SK-N-SH (cell line): ENCODE measurements at regions not wholly inside any gene's neighbourhood (a gene's known extent, or its start where the extent isn't known, plus 50 kb on each side); places are given as distances from the start of the nearest gene placed in this dataset.

Source experiments
- CTCF ChIA-PET: fragments of 300-600, 350-600 bp; formaldehyde crosslinking; extraction: SDS; loops from one replicate; lab custom pipeline; 2021; lab: Yijun Ruan, JAX
- POLR2A ChIA-PET: fragments of 350-600 bp; sonication (Branson Sonifier 250); formaldehyde crosslinking; extraction: SDS; loops from one replicate; lab custom pipeline; 2020; ENCODE audit warnings: antibody characterized with exemption, inconsistent platforms; lab: Yijun Ruan, JAX
- DNase-seq: peaks from one replicate; pipeline ENCODE4 v3.0.0; 2012
- H2AFZ ChIP-seq: fragments of 200-600 bp; sonication (generic); 2 replicates; pipeline ENCODE4 v1.8.1; 2016; ENCODE audit warnings: antibody characterized with exemption, mild to moderate bottlenecking, low read depth
- H3F3A ChIP-seq: fragments of 200-600 bp; sonication (generic); replicated peaks from 2 replicates; pipeline ENCODE3; 2016; ENCODE audit warnings: antibody characterized with exemption, mild to moderate bottlenecking; ENCODE audit not compliant: insufficient read depth
- H3K27ac ChIP-seq, 2 experiments: fragments of 200-500 bp in 1 of 2; fragments of 200-600 bp in 1 of 2; sonication (Bioruptor generic) in 1 of 2; sonication (generic), shearing (Covaris generic) in 1 of 2; 2 replicates each; pipeline versions ENCODE4 v1.5.1 to v1.6.1; 2014 to 2016; ENCODE audit warnings: low read depth in 2 of 2, inconsistent platforms in 1 of 2, low read length in 1 of 2, mild to moderate bottlenecking in 1 of 2, mixed read lengths in 1 of 2
- H3K27me3 ChIP-seq: fragments of 200-600 bp; sonication (generic), shearing (Covaris generic); 2 replicates; pipeline ENCODE4 v1.6.1; 2016; ENCODE audit warnings: mixed run types; ENCODE audit not compliant: insufficient read depth
- H3K36me3 ChIP-seq, 2 experiments: fragments of 200-500 bp in 1 of 2; fragments of 200-600 bp in 1 of 2; sonication (Bioruptor generic) in 1 of 2; sonication (generic) in 1 of 2; replicated peaks in 1 of 2; 2 replicates each; pipeline versions ENCODE3 to v1.5.1; 2014 to 2016; ENCODE audit warnings: low read length in 1 of 2, mild to moderate bottlenecking in 1 of 2; ENCODE audit not compliant: insufficient read depth in 2 of 2, control insufficient read depth in 1 of 2
- H3K4me1 ChIP-seq, 2 experiments: fragments of 200-500 bp in 1 of 2; fragments of 200-600 bp in 1 of 2; sonication (Bioruptor generic) in 1 of 2; sonication (generic), shearing (Covaris generic) in 1 of 2; 2 replicates each; pipeline versions ENCODE4 v1.5.1 to v1.6.1; 2014 to 2016; ENCODE audit warnings: low read depth in 1 of 2, low read length in 1 of 2, mixed run types in 1 of 2; ENCODE audit not compliant: insufficient read depth in 2 of 2, control insufficient read depth in 1 of 2
- H3K4me2 ChIP-seq: fragments of 200-600 bp; sonication (generic), shearing (Covaris generic); 2 replicates; pipeline ENCODE4 v1.6.1; 2017; ENCODE audit warnings: mixed run types
- H3K4me3 ChIP-seq, 2 experiments: fragments of 200-500 bp in 1 of 2; fragments of 200-600 bp in 1 of 2; sonication (Bioruptor generic) in 1 of 2; sonication (generic), shearing (Covaris generic) in 1 of 2; 2 replicates each; pipeline versions ENCODE4 v1.5.1 to v1.8.1; 2014 to 2016; ENCODE audit warnings: low read depth in 2 of 2, inconsistent platforms in 1 of 2, low read length in 1 of 2, mild to moderate bottlenecking in 1 of 2, mixed read lengths in 1 of 2, moderate library complexity in 1 of 2
- H3K79me2 ChIP-seq: fragments of 200-600 bp; sonication (generic); 2 replicates; pipeline ENCODE4 v1.8.1; 2017; ENCODE audit warnings: mild to moderate bottlenecking; ENCODE audit not compliant: insufficient read depth
- H3K9ac ChIP-seq: fragments of 200-600 bp; sonication (generic); 2 replicates; pipeline ENCODE4 v1.6.1; 2017; ENCODE audit warnings: mixed run types
- H3K9me2 ChIP-seq: fragments of 200-600 bp; sonication (generic); 2 replicates; pipeline ENCODE4 v1.6.1; 2017; ENCODE audit warnings: mixed run types
- H3K9me3 ChIP-seq: fragments of 200-600 bp; sonication (generic); 2 replicates; pipeline ENCODE4 v1.6.1; 2017; ENCODE audit warnings: mixed run types, mild to moderate bottlenecking, moderate library complexity
- H4K20me1 ChIP-seq: fragments of 200-600 bp; sonication (generic); 2 replicates; pipeline ENCODE4 v1.6.1; 2017; ENCODE audit warnings: mild to moderate bottlenecking, mixed run types; ENCODE audit not compliant: insufficient read depth
- EZH2phosphoT487 ChIP-seq: fragments of 200-600 bp; sonication (generic); IDR thresholded peaks from 2 replicates; pipeline ENCODE4 v1.6.1; 2017; ENCODE audit warnings: low read depth, mixed run types, mild to moderate bottlenecking, antibody characterized with exemption, moderate library complexity, borderline replicate concordance
- FOXJ3 ChIP-seq: sonication (generic); formaldehyde crosslinking; IDR thresholded peaks from 2 replicates; pipeline ENCODE4 v1.5.1; 2020; ENCODE audit warnings: mild to moderate bottlenecking, missing genetic modification reagents
- IRF3 ChIP-seq: fragments of 150-350 bp; IDR thresholded peaks from 2 replicates; pipeline ENCODE4 v1.6.1; 2016; ENCODE audit warnings: mild to moderate bottlenecking, low read depth, low read length
- JUND ChIP-seq: IDR thresholded peaks from 2 replicates; pipeline ENCODE4 v1.4.0; 2012
- MEF2A ChIP-seq: IDR thresholded peaks from 2 replicates; pipeline ENCODE4 v1.4.0; 2012; ENCODE audit warnings: low read depth, borderline replicate concordance
- PBX3 ChIP-seq: IDR thresholded peaks from 2 replicates; pipeline ENCODE4; 2012
- RAD21 ChIP-seq: IDR thresholded peaks from 2 replicates; pipeline ENCODE4 v1.6.1; 2012; ENCODE audit warnings: mild to moderate bottlenecking, low read length
- RCOR1 ChIP-seq: fragments of 150-350 bp; IDR thresholded peaks from 2 replicates; pipeline ENCODE4 v1.6.1; 2017; ENCODE audit warnings: antibody characterized with exemption, low read length
- RFX5 ChIP-seq: IDR thresholded peaks from 2 replicates; pipeline ENCODE4 v1.6.1; 2012; ENCODE audit warnings: mild to moderate bottlenecking, improper control_type of control experiment, low read length
- SMC3 ChIP-seq: IDR thresholded peaks from 2 replicates; pipeline ENCODE4 v1.6.1; 2012; ENCODE audit warnings: low read depth, low read length, improper control_type of control experiment
- TCF12 ChIP-seq: IDR thresholded peaks from 2 replicates; pipeline ENCODE4 v1.4.0; 2012
- TEAD4 ChIP-seq: IDR thresholded peaks from 2 replicates; pipeline ENCODE4 v1.4.0; 2012; ENCODE audit warnings: mild to moderate bottlenecking, borderline replicate concordance; ENCODE audit not compliant: insufficient read depth
- USF2 ChIP-seq: fragments of 150-350 bp; IDR thresholded peaks from 2 replicates; pipeline ENCODE4 v1.6.1; 2017; ENCODE audit warnings: antibody characterized with exemption, low read length, low read depth, borderline replicate concordance
- ZBTB33 ChIP-seq: IDR thresholded peaks from 2 replicates; pipeline ENCODE4 v1.4.0; 2012; ENCODE audit warnings: low read depth, borderline replicate concordance
- WGBS: methylation state at CpG from one replicate; pipeline ENCODE4 v1.1.6; 2017; ENCODE audit warnings: low lambda C conversion rate; 5-methylcytosine and 5-hydroxymethylcytosine counted together

GRCh38 chr22:48520207-48520606, 1307.5 kb downstream of the BRD1 start:
- no peak overlapping the region for H3K4me3 ChIP-seq
- H2AFZ ChIP-seq: no peak overlapping the region
- H3K4me1 ChIP-seq: no peaks in the 10 kb centered on the region
- POLR2A ChIA-PET: no interaction called here
- no peak overlapping the region for H3K9ac ChIP-seq
- DNase-seq: no peak
- H3K27me3 ChIP-seq: no peaks in the 10 kb centered on the region; the same call in 1 of the 2 replicates
- H3F3A ChIP-seq: no peaks in the 10 kb centered on the region
- no peaks in the 10 kb centered on the region for H3K36me3 ChIP-seq
- no peak overlapping the region for H3K27ac ChIP-seq
- CTCF ChIA-PET: no interaction called here
- no peaks in the 10 kb centered on the region for H4K20me1 ChIP-seq
- H3K79me2 ChIP-seq: no peaks in the 10 kb centered on the region
- no peaks in the 10 kb centered on the region for H3K9me2 ChIP-seq
- H3K4me2 ChIP-seq: no peak overlapping the region
- TF ChIP-seq USF2 (no peak), SMC3 (no peak), TEAD4 (no peak), FOXJ3 (CRISPR knock-in tag) (no peak), IRF3 (no peak)
- 20% methylated on average over 7 of the region's 10 CpGs for WGBS
- no peaks in the 10 kb centered on the region for H3K9me3 ChIP-seq

- H3K27me3 ChIP-seq: no peaks in the 10 kb centered on the region; the same call in 1 of the 2 replicates
- H3K79me2 ChIP-seq: no peaks in the 10 kb centered on the region
- H3F3A ChIP-seq: no peaks in the 10 kb centered on the region
- ChIA-PET CTCF (no interaction called here), POLR2A (no interaction called here)
- no peaks in the 10 kb centered on the region for H3K9me3 ChIP-seq
- H3K4me1 ChIP-seq: no peaks in the 10 kb centered on the region
- H3K4me2 ChIP-seq: no peak overlapping the region
- no peaks in the 10 kb centered on the region for H3K36me3 ChIP-seq
- DNase-seq: no peak
- no peak overlapping the region for H3K4me3 ChIP-seq
- no peaks in the 10 kb centered on the region for H4K20me1 ChIP-seq
- TF ChIP-seq TCF12 (no peak), MEF2A (no peak), ZBTB33 (no peak), JUND (no peak), RFX5 (no peak), EZH2phosphoT487 (no peak), RAD21 (no peak), PBX3 (no peak), RCOR1 (no peak)
- TF ChIP-seq, all 33 proteins: peak for 0
- 43% methylated on average over 27 of the region's 35 CpGs for WGBS
- H3K27ac ChIP-seq: no peak overlapping the region
- H3K9ac ChIP-seq: no peak overlapping the region
- H2AFZ ChIP-seq: no peak overlapping the region
- H3K9me2 ChIP-seq: no peaks in the 10 kb centered on the region
Observed at GRCh38 chr22:48517039-48518030, 1310.3 kb downstream of the BRD1 start.
